Stimulated activated CD4-positive, alpha-beta T cell treated with anti-CD3 and anti-CD28 coated beads, Interleukin-2, amount 100 ng/mL, for 24 hours (primary cell): ENCODE measurements at regions not wholly inside any gene's neighbourhood (a gene's known extent, or its start where the extent isn't known, plus 50 kb on each side); places are given as distances from the start of the nearest gene placed in this dataset.
"Not testable (repeated sequence)": the region's sequence is repeated elsewhere in the genome, so short reads cannot be mapped to it uniquely, and the experiment has no call there.

ENCODE experiments used
- DNase-seq, 2 donors: peaks; one replicate each; pipeline ENCODE4 v3.0.0-alpha.2; 2020

DNA sequence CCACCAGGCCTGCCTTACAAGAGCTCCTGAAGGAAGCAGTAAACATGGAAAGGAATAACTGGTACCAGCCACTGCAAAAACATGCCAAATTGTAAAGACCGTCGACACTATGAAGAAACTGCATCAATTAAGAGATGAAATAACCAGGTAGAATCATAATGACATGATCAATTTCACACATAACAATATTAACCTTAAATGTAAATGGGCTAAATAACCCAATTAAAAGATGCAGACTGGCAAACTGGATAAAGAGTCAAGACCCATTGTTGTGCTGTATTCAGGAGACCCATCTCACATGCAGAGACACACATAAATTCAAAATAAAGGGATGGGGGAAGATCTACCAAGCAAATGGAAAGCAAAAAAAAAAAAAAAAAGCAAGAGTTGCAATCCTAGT lies 179.0 kb upstream of the ETV3 start:
- DNase-seq, result not testable (repeated sequence)

GRCh38 chr1:157315544-157315943 lies 177.3 kb upstream of the ETV3 start:
- DNase-seq, result no peak

GRCh38 chr1:157314408-157314807 lies 176.2 kb upstream of the ETV3 start:
- DNase-seq, result no peak

- no peak for DNase-seq
These were observed 175.1 kb upstream of the ETV3 start for GRCh38 chr1:157313240-157313807.

- DNase-seq, result no peak
These were observed 174.1 kb upstream of the ETV3 start for GRCh38 chr1:157312082-157312812.

DNA sequence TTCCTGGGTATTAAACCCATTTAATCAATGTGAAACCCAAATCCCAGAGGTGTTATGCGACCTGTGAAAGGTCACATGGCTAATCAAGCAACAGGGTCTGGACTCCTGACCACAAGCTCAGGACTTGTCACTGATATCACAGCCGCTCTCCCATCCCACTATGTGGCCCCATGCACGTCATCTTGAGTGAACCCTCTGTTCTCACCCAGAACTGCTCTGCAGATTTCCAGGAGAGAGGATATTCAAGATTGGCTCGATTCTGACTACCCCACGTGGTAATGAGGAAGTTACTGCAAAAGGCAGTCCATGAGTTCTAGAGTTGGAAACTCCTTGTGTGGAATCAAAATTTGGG lies 173.5 kb upstream of the ETV3 start:
- no peak for DNase-seq

DNA sequence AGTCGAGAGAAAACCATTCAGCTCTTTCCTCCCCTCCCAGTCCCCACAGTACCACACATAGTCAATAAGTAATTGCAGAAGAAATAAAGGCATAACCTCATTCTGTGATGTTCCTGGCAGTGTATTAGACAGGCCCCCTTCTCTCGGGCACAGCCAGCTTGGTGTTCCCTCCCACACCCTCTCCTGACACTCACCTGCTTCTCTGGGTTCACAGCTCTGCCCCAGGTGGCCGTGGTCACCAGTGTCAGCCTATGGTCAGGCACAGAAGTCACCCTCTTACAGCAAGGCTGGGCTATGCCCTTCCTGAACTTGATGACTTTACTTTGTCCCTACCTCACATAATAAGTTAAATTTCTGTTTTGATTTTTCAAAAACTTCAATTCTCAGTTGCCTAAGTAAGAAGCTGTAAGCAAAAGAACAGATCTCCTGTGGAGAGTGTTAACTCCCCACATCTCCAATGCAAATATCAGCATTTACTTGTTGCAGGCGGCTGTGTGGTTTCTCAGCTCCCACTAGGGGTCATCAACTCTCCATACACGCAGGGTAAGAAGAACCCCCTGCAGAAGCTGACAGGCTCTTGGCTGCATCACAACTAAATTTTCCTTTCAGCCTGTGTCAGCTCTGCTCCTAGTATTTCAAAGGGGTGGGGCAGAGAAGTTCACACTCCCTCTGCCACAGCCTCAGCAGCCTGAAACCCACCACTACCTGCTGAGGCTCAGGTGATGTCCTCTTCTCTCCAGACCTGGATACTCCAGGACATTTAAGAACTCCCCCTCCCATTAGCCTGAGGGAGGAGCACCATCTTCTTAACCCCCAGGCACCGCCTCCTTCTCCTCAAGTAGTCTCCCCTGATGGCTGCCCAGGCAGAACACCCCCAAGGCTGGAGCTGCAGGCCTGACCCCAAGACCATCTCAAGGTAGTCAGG lies 172.9 kb upstream of the ETV3 start:
- DNase-seq, result not testable (repeated sequence)

- DNase-seq, result no peak
These were observed 172.2 kb upstream of the ETV3 start for GRCh38 chr1:157310401-157310800.

DNA sequence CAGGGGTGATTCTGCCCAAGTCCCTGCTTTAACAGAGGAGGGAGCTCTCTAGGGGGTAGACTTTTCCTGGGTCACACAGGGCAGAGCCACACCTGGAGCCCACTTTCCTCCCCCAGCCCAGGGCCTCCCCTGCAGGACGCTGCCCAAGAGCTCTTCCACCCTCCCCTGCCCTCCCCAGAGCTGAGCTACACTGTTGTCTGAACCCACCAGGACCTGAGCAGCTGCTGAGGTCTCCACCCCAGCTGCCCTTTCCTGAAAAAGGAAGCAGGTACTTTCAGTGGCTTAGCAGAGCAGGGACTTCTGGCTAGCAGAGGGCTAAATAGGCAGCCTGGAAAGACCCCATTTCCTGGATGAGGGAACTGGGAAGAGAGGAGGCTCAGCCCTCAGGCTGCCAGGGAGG lies 169.3 kb upstream of the ETV3 start:
- no peak for DNase-seq

GRCh38 chr1:157306896-157307295 lies 168.7 kb upstream of the ETV3 start:
- no peak for DNase-seq

GRCh38 chr1:157304271-157304670 lies 166.1 kb upstream of the ETV3 start:
- DNase-seq, result no peak

DNA sequence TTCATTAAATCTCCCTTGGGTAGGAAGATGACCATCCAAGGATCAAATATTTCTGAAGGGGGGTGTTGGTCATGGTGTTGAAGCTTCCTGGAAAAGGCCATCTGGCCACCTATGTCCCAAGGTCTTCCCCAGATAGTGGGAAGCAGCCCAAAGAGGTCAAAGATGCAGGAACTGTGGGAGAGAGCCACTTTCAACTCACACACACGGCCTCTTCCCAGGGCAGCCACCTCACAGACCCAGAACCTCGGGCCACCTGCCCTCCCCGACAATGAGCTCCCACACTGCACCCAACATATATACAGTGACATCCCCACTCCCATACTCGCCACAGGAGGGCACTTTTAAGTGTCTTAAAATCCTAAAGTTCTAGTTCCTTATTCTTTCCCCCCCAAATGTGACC lies 164.5 kb upstream of the ETV3 start:
- DNase-seq, result no peak

- no peak for DNase-seq
These were observed 164.0 kb upstream of the ETV3 start for GRCh38 chr1:157302199-157302497.

DNA sequence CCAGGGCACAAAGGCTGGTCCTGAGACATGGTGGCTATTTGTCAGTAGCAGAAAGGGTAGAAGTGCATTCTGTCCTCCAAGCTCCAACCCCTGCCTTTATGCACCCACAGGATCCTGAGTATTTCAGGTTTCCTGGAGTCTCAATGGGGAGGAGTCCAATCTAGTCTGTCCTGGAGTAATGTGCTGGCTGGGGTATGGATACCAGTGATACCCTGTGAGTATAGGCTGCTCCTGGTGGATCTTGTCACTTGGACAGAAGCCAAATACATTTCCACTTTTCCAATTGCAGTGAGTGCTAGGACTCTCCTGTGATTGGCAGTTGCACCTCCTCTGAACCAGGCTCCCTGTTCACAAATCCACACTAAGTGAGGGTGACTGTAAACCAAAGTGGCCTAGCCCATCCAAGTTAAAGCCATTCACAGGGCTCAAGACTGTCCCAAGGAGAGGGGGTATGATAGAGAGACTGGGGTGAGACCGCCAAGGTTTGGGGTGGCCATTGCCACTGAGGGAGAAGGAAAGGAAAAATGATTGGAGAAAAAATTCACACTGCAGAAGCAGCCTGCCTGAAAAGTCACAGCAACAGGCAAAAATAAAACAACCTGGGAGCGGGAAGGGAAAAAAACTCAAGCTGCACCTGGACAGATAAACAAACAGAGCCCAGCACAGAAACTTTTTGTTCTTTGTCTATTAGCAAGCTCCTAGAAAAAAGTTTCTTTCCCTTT lies 163.4 kb upstream of the ETV3 start:
- DNase-seq, result no peak

DNA sequence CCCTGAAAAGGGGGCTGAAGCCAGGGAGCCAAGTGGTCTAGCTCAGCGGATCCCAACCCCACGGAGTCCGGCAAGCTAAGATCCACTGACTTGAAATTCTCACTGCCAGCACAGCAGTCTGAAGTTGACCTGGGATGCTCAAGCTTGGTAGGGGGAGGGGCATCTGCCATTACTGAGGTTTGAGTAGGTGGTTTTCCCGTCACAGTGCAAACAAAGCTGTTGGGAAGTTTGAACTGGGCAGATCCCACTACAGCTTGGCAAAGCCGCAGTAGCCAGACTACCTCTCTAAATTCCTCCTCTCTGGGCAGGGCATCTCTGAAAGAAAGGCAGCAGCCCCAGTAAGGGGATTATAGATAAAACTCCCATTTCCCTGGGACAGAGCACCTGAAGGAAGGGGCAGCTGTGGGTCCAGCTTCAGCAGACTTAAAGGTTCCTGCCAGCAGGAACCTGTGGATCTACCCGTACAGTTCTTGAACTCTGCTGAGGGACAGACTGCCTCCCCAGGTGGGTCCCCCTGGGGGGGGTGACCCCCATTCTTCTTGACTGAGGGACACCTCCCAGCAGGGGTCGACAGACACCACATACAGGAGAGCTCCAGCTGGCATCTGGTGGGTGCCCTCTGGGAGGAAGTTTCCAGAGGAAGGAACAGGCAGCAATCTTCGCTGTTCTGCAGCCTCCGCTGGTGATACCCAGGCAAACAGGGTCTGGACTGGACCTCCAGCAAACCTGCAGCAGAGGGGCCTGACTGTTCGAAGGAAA lies 156.4 kb upstream of the ETV3 start:
- DNase-seq, result not testable (repeated sequence)

- DNase-seq, result no peak
These were observed 154.8 kb upstream of the ETV3 start for GRCh38 chr1:157292809-157293564.

DNA sequence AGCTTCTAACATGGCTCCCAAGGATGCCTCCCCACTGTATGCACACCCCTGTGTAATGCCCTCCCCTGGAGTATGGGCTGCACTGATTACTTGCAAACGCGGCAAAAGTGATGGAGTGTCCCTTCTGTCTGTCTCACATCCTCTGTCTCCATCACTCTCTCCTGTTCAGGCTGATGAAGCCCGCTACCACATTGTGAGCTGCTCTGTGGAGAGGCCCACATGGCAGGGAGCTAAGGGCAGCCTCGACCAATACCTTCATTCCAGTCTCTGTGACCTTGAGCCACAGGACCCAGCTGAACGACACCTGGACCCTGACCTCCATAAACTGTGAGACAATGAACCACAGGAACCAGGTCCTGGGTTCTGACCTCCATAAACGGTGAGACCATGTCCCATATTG lies 154.1 kb upstream of the ETV3 start:
- no peak for DNase-seq

- DNase-seq, result no peak
These were observed 152.9 kb upstream of the ETV3 start for GRCh38 chr1:157291083-157291482.

DNA sequence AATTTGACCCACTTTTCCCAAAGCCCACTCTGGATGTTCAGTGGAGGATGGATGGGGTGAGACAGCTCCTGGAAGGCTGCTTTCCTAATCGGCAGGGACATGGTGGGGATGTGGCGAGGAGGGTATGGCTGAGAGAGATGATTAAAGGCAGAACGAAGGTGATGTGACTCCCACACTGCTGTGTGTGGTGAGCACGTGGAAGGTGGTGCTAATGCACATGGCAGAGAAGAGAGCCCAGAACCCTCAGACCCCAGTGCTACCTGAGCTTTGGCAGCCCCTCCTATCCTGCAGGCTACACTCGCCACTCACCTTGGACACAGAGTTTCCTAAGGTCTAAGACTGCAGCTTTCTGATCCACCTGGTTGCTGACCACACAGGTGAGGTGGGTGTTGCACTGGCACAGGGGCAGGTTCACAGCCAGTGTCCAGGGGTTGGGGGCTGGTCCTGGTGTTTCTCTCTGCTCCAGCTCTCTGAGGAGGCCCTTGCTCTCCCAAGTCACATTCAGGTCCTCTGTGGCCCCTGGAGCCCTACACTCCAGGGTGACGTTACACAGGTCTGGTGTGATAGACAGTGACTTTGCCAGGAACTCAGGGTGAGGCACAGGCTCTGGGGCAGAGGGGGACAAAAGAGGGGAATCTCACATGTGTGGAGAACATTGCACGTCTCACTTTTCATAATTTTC lies 151.4 kb upstream of the ETV3 start:
- DNase-seq, result no peak

DNA sequence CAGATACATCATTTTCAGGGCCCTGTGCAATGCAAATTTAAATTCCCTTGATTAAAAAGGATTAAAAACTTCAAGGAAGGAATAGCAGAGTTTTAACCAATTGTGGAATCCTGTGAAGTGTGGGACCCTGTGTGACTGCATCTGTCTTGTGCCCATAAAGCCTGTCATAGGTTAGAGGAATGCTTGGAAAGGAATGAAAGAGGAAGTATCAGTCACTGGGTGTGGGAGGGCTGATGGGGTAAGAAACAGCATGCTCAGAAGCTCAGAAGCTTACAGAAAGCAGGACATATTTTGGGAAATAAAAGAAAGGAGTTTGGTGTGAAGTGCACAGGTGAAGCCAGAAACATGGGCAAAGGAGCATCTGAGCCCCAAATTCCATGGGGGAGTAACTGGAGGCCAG lies 150.8 kb upstream of the ETV3 start:
- DNase-seq, result no peak

DNA sequence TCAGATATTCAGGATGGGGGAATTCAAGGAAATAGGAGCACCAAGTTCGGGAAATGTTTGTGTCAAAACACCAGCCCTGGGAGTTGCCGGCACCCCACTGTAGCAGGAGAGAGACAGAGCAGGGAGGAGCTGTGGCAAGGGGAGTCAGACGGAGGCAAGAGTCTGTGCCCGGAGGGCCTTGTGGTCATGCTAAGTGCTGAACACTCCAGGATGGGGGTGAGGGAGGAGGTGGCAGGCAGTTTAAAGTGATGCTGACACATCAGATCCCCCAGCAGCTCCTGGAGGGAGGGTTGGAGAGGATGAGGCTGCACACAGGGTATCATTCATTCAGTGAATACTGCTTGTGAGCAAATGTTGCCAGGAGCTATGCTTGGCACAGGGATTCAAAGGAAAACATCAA lies 150.3 kb upstream of the ETV3 start:
- DNase-seq, result no peak
